ACHN (cell line): ENCODE measurements at regions not wholly inside any gene's neighbourhood (a gene's known extent, or its start where the extent isn't known, plus 50 kb on each side); places are given as distances from the start of the nearest gene placed in this dataset.

Experiments
- DNase-seq: peaks from one replicate; pipeline ENCODE4 v3.0.0-alpha.2; 2015
- in situ Hi-C: cut with HindIII; loops from 2 replicates; pipeline ENCODE4 v1.10.0; 2017; ENCODE audit warnings: low sequenced_read_pairs, low pct_ligation_motif_present, low pct_unique_long_range_greater_than_20kb

DNA sequence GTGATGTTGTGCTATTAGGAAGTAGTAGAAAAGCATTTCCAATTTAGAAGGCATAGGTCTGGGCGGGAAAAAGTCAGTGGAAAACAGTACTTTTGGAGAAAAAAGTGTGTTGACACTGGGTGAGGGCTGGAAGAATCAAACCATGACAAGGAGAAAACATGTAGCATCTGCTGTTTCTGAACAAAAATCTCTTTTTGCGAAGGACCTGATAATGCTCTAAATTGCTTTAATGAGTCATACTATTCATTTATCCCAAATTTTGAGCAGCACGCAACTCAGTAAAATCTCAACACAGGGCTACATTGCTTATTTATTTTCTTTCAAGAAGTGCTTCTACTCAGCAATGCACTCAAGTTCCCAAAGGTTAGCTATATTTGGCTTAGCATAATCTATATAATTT, 292.7 kb downstream of the DIPK2A start:
- in situ Hi-C loops = no loop called here
- DNase-seq = no peak

DNA sequence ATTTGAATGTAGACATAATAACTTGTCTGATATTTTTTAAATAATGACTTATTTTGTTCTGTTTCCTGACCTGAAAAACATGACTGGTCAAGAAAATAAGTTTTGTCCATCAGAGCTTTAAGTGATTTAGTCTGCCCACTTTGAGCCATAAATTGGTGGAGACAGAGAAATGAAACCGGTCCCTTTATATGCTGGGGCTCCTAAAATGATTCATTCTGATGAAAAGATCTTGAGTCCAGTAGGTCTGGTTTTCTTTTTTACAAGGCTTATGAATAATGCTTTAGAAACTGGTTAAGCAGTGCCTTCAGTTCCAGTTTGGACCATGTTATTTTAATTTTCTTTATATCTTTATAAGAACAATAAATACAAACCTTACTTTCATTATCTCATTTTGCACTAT, 293.2 kb downstream of the DIPK2A start:
- DNase-seq = no peak
- in situ Hi-C loops = no loop called here

DNA sequence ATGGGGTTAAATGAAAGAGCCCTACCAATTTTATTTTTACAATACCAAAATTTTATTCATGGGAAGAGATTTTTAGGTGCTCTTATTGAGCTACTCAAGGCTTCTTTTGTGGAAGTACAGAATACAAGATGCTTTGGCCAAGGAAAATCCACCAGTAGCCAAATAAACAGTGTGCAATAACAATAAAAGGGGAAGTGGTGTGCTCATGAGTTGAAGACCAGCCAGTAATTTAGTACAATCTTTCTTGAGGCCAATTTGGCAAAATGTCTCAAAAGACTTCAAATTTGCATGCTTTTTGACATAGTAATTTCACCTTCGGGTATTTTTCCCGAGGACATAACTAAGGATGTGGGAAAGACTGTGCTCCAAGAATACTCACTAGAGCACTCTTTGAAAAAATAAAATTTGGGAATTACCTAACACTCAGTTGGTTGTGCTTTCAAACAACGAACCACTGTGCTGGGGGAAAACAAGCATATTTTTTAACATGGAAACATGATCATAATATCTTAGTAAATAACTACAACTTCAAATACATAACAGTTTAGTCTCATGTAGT, 294.0 kb downstream of the DIPK2A start:
- in situ Hi-C loops = no loop called here
- DNase-seq = no peak

GRCh38 chr3:144270100-144270499, 298.5 kb downstream of the DIPK2A start:
- in situ Hi-C loops = no loop called here
- DNase-seq = no peak

DNA sequence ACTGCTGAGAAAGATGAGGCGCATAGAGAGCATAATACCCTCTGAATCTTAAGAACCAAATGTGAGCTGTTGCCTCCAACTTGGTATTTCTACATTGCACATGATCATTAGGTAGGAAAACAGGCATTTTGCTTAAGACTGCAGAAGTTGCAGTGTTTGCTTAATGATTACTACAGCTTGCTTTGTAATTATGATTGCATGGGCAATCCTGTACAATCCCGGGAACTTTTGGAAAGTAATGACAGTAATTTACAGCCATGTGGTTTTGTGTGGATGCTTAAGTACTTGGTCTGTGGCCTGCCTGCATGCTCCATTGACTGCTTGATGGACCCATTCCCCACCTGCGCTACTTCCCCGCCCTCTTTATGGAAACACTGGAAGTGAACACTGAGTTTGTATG, 301.1 kb downstream of the DIPK2A start:
- in situ Hi-C loops = no loop called here
- peak; percentile 19 for DNase-seq

- no peak for DNase-seq
- in situ Hi-C loops = no loop called here
Measured at GRCh38 chr3:144273601-144274000, 302.0 kb downstream of the DIPK2A start.

DNA sequence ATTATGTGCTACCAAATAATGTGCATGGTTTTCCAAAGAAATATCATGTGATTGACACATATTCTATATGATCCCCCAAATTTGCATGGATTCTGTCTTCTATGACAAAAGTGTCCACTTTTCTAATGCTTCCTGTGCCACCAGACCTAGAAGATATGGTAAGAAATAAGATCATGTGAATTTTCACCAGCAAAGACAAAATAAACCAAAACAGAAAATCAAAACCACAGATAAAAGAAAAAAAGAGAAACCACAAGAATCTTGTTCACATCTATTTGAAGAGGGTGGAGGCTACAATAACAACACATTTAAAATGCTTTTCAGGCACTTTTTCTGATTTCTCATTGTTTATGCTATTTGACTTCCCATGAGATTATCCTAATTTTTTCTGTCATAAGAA, 303.4 kb downstream of the DIPK2A start:
- in situ Hi-C loops = no loop called here
- DNase-seq = no peak

DNA sequence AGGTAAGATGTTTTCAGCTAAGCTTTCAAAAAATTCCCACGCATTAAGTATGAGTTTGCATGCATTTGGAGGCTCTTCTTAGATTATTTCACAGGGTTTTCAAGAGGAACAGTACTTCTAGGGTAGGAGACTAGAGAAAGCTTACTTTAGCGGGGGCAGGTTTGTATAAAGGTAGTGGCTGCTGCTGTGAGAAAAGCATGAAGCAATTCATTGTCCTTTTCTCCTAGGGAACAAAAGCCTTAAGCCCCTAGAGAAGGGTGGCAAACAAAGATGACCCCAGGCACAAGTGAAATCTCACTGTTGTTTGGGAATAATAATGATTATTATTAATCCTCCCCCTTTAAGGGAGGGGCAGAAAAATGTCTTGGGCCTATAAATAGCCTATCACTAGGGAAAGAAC, 310.7 kb downstream of the DIPK2A start:
- no peak for DNase-seq
- in situ Hi-C loops = no loop called here

GRCh38 chr3:144286235-144286910, 314.8 kb downstream of the DIPK2A start:
- in situ Hi-C loops = no loop called here
- DNase-seq = no peak

GRCh38 chr3:144287001-144287400, 315.4 kb downstream of the DIPK2A start:
- in situ Hi-C loops = no loop called here
- DNase-seq = no peak

DNA sequence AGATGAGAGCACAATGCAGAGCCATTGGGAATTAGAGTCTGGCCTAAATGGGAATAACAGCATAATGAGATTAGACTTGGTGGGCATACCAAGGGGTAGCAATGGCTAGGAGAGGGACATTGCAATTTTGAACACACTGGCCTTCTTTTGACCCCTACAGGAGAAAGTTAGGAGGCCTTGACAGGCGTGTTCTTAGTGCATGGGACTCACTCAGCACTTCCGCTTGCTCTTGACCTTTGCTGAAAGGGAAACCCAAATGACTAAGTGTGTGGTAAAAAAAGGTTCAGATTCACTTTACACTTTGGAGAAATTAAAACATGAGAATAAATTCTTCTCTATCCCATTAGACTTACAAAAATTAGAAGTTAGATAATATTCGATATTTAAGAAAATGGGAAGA, 317.4 kb downstream of the DIPK2A start:
- DNase-seq = no peak
- in situ Hi-C loops = no loop called here

GRCh38 chr3:144294659-144295538, 323.3 kb downstream of the DIPK2A start:
- no peak for DNase-seq
- in situ Hi-C loops = no loop called here

DNA sequence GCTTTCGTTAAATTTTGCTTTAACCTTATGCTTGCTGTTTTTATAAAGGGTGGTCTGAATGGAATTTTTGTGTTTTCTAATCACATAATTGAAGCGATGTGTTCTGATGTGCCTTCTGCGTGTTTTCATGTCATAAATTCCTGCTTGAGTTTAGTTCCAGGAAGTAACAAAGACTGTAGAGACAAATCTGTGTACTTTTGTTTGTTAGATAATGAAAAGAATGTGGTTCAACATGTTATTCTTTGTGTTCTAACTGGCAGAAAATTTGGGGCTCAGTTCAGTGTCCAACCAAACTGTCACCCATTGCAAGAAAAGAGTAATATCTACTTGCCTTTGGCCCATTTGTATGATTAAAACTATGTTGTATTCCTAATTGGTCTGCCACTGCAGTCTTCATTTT, 324.0 kb downstream of the DIPK2A start:
- in situ Hi-C loops = no loop called here
- DNase-seq = no peak

GRCh38 chr3:144296808-144297207, 325.2 kb downstream of the DIPK2A start:
- DNase-seq = no peak
- in situ Hi-C loops = no loop called here

- in situ Hi-C loops = no loop called here
- DNase-seq = no peak
Measured at GRCh38 chr3:144301863-144302262, 330.2 kb downstream of the DIPK2A start.

GRCh38 chr3:144307951-144308350, 336.3 kb downstream of the DIPK2A start:
- in situ Hi-C loops = no loop called here
- no peak for DNase-seq

DNA sequence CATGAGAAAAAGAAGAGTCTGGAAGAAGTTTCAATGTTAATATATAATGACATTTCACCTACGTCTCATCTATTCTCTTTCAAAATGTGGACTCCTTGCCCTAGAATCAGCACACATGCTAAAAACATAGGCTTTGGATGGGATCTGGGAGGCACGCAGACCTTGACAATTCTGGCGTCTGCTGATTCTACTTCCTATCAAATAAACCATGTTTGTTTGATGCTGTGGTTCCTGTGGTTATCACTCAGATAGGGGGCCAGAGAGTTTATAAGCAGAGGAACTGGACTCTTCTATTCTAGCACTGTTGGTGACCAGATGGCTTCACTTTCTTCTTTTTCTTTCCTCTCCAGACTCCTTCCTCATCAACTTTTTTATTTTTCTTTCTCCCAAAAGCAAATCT, 336.8 kb downstream of the DIPK2A start:
- no peak for DNase-seq
- in situ Hi-C loops = no loop called here

GRCh38 chr3:144312702-144313101, 341.1 kb downstream of the DIPK2A start:
- in situ Hi-C loops = no loop called here
- DNase-seq = no peak

DNA sequence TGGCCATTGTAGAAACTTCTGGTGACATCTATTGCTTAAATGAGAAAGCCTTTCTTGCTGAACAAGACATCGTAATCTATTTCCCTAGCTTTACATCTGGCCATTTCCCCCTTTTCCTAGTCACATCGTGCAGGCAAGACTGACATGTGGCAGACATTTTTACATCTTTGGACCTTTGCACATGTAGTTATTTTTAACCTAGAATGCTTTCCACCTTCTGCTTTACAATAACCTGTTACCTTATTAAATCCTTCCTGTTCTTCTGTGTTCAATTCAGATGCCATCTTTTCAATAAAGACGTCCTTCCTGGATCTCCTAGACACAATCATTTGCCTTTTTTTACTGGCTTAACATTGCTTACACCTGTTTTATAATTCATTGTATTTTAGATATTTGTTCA, 343.3 kb downstream of the DIPK2A start:
- in situ Hi-C loops = no loop called here
- DNase-seq = no peak

DNA sequence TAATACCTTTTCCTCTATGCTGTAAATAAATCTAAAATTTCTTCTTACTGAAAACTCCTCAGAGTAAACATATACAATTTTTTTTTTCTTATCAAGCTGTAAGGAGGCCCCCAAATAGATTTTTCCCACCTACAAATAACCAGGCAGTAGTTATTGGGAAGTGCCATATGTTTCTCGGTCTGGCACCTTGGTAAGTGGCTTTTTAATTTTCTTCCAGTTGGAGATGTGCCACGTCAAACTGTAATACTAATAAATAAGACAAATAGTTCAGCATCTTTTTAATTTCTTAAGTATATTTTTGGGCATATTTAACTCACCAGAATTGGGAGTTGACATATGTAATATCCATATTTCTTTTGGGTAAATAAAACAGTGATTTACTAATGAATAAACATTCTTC, 346.3 kb downstream of the DIPK2A start:
- in situ Hi-C loops = no loop called here
- no peak for DNase-seq
